HG03095 (cell line): ENCODE measurements at regions not wholly inside any gene's neighbourhood (a gene's known extent, or its start where the extent isn't known, plus 50 kb on each side); places are given as distances from the start of the nearest gene placed in this dataset.

Experiments used
- ATAC-seq: cut with Tn5 transposase; IDR thresholded peaks from one replicate; pipeline ENCODE4 v1.9.1; 2021; ENCODE audit warnings: moderate library complexity; ENCODE audit not compliant: unreplicated experiment

- no peak for ATAC-seq
Observed at GRCh38 chr1:68953311-68953710, 456.4 kb upstream of the DEPDC1 start.

GRCh38 chr1:68954841-68955240, 458.0 kb upstream of the DEPDC1 start:
- ATAC-seq = no peak

GRCh38 chr1:68955424-68955823, 458.5 kb upstream of the DEPDC1 start:
- no peak for ATAC-seq

- no peak for ATAC-seq
Observed at GRCh38 chr1:68958958-68959357, 462.1 kb upstream of the DEPDC1 start.

GRCh38 chr1:68959461-68960030, 462.7 kb upstream of the DEPDC1 start:
- ATAC-seq = no peak

GRCh38 chr1:68961143-68961542, 464.3 kb upstream of the DEPDC1 start:
- ATAC-seq = no peak

GRCh38 chr1:68963353-68963752, 466.5 kb upstream of the DEPDC1 start:
- ATAC-seq = no peak

GRCh38 chr1:68969441-68969840, 472.6 kb upstream of the DEPDC1 start:
- no peak for ATAC-seq

- ATAC-seq = no peak
Observed at GRCh38 chr1:68970571-68970970, 473.7 kb upstream of the DEPDC1 start.

- ATAC-seq = no peak
Observed at GRCh38 chr1:68973459-68974244, 476.8 kb upstream of the DEPDC1 start.

GRCh38 chr1:68974447-68974846, 477.6 kb upstream of the DEPDC1 start:
- no peak for ATAC-seq

- no peak for ATAC-seq
Observed at GRCh38 chr1:68975212-68975933, 478.5 kb upstream of the DEPDC1 start.

GRCh38 chr1:68976916-68977610, 480.2 kb upstream of the DEPDC1 start:
- ATAC-seq = no peak

GRCh38 chr1:68979891-68980290, 483.0 kb upstream of the DEPDC1 start:
- ATAC-seq = no peak

GRCh38 chr1:68984289-68984688, 487.4 kb upstream of the DEPDC1 start:
- ATAC-seq = no peak

- no peak for ATAC-seq
Observed at GRCh38 chr1:68994096-68994495, 497.2 kb upstream of the DEPDC1 start.

GRCh38 chr1:69016468-69016867, 519.6 kb upstream of the DEPDC1 start:
- no peak for ATAC-seq

GRCh38 chr1:69029649-69030048, 532.8 kb upstream of the DEPDC1 start:
- no peak for ATAC-seq

- no peak for ATAC-seq
Observed at GRCh38 chr1:69038379-69038778, 529.3 kb upstream of the LRRC7 start.

- no peak for ATAC-seq
Observed at GRCh38 chr1:69045572-69045971, 522.1 kb upstream of the LRRC7 start.

GRCh38 chr1:69055194-69055593, 512.5 kb upstream of the LRRC7 start:
- ATAC-seq = peak; percentile 65
